ENCODE measurements at regions not wholly inside any gene's neighbourhood (a gene's known extent, or its start where the extent isn't known, plus 50 kb on each side); places are given as distances from the start of the nearest gene placed in this dataset.

GRCh38 chr9:20224756-20225155, 397.5 kb downstream of the MLLT3 start (continued):
- no peak for TF ChIP-seq POLR2AphosphoS5 (IDR thresholded peaks at IDR 0.05; ENCODE audit: low read depth, low read length)
- no peak for TF ChIP-seq SAP30 (IDR thresholded peaks at IDR 0.05; ENCODE audit: insufficient read depth, insufficient replicate concordance, low read length)

Data from H1 (cell line).